IMR-90 (cell line): ENCODE measurements at regions not wholly inside any gene's neighbourhood (a gene's known extent, or its start where the extent isn't known, plus 50 kb on each side); places are given as distances from the start of the nearest gene placed in this dataset.

ENCODE experiments used
- ATAC-seq: fragments of 200-7000 bp; cut with Tn5 transposase; 2 replicates; pipeline ENCODE4 v1.9.1; 2020; ENCODE audit warnings: low read depth, mild to moderate bottlenecking, moderate library complexity
- BruUV-seq: library from RNA; stranded (reverse); fragments of 400-500 nt; replicated peaks from 2 replicates; lab custom pipeline; 2021; lab: Mats Ljungman, UMichigan
- CTCF ChIA-PET: fragments of 300-600 bp; formaldehyde crosslinking; extraction: SDS; loops from one replicate; lab custom pipeline; 2021; ENCODE audit warnings: antibody characterized with exemption; lab: Yijun Ruan, JAX
- POLR2A ChIA-PET: fragments of 300-600 bp; sonication (Branson Sonifier 250); formaldehyde crosslinking; loops from one replicate; lab custom pipeline; 2022; ENCODE audit warnings: antibody characterized with exemption; ENCODE audit not compliant: unreplicated experiment; lab: Charles Lee
- DNase-seq: peaks from one replicate; pipeline ENCODE4 v3.0.0; 2013
- H2AFZ ChIP-seq: replicated peaks from 2 replicates; pipeline ENCODE3; 2013; ENCODE audit warnings: low read length, mild to moderate bottlenecking; ENCODE audit not compliant: poor library complexity
- H2AK5ac ChIP-seq: 2 replicates; pipeline ENCODE4 v1.6.1; 2013; ENCODE audit warnings: low read depth, low read length, inconsistent platforms
- H2AK9ac ChIP-seq: replicated peaks from 2 replicates; pipeline ENCODE3; 2013; ENCODE audit warnings: mild to moderate bottlenecking, low read depth, low read length, moderate library complexity; ENCODE audit not compliant: poor library complexity
- H2BK120ac ChIP-seq: 2 replicates; pipeline ENCODE4 v1.6.1; 2013; ENCODE audit warnings: low read depth, low read length, inconsistent platforms
- H2BK15ac ChIP-seq: 3 replicates; pipeline ENCODE4 v1.6.1; 2013; ENCODE audit warnings: low read depth, low read length, inconsistent platforms
- H2BK20ac ChIP-seq: 2 replicates; pipeline ENCODE4 v1.6.1; 2013; ENCODE audit warnings: low read depth, mild to moderate bottlenecking, inconsistent platforms, low read length, moderate library complexity
- H2BK5ac ChIP-seq: 2 replicates; pipeline ENCODE4 v1.6.1; 2013; ENCODE audit warnings: mild to moderate bottlenecking, low read depth, low read length, inconsistent platforms; ENCODE audit not compliant: poor library complexity, severe bottlenecking
- H3K14ac ChIP-seq: replicated peaks from 2 replicates; pipeline ENCODE4 v1.6.1; 2013; ENCODE audit warnings: low read depth, low read length, inconsistent platforms
- H3K18ac ChIP-seq: 2 replicates; pipeline ENCODE4 v1.6.1; 2013; ENCODE audit warnings: low read depth, low read length, control low read depth
- H3K23ac ChIP-seq: 2 replicates; pipeline ENCODE4 v1.6.1; 2013; ENCODE audit warnings: low read depth, low read length, inconsistent platforms
- H3K27ac ChIP-seq: 2 replicates; pipeline ENCODE4 v1.5.1; 2013; ENCODE audit warnings: mild to moderate bottlenecking, control low read depth, low read length; ENCODE audit not compliant: insufficient read depth
- H3K27me3 ChIP-seq: 2 replicates; pipeline ENCODE4 v1.6.1; 2013; ENCODE audit warnings: low read length; ENCODE audit not compliant: control insufficient read depth, insufficient read depth
- H3K36me3 ChIP-seq: 2 replicates; pipeline ENCODE4 v1.6.1; 2013; ENCODE audit warnings: low read length, mixed read lengths; ENCODE audit not compliant: control insufficient read depth, insufficient read depth
- H3K4ac ChIP-seq: 2 replicates; pipeline ENCODE4 v1.6.1; 2013; ENCODE audit warnings: low read depth, low read length, inconsistent platforms
- H3K4me1 ChIP-seq: 2 replicates; pipeline ENCODE4 v1.6.1; 2013; ENCODE audit warnings: low read length, mixed read lengths; ENCODE audit not compliant: control insufficient read depth, insufficient read depth
- H3K4me2 ChIP-seq: 2 replicates; pipeline ENCODE4 v1.6.1; 2013; ENCODE audit warnings: low read depth, mild to moderate bottlenecking, control low read depth, low read length, moderate library complexity
- H3K4me3 ChIP-seq: 2 replicates; pipeline ENCODE4 v1.5.1; 2013; ENCODE audit warnings: low read depth, mild to moderate bottlenecking, control low read depth, low read length, moderate library complexity; ENCODE audit not compliant: insufficient read depth
- H3K56ac ChIP-seq: 2 replicates; pipeline ENCODE4 v1.6.1; 2013; ENCODE audit warnings: low read length, inconsistent platforms; ENCODE audit not compliant: insufficient read depth; ENCODE audit errors: extremely low read depth
- H3K79me1 ChIP-seq, 2 experiments: 2 replicates each; pipeline ENCODE4 v1.6.1; 2013; ENCODE audit warnings: low read length in 2 of 2, inconsistent platforms in 1 of 2, low read depth in 1 of 2
- H3K9ac ChIP-seq: 2 replicates; pipeline ENCODE4 v1.6.1; 2013; ENCODE audit warnings: low read depth, low read length, control low read depth
- H3K9me1 ChIP-seq: 2 replicates; pipeline ENCODE4 v1.6.1; 2013; ENCODE audit warnings: low read length, inconsistent platforms; ENCODE audit not compliant: insufficient read depth
- H3K9me3 ChIP-seq: 2 replicates; pipeline ENCODE4 v1.6.1; 2013; ENCODE audit warnings: low read length; ENCODE audit not compliant: control insufficient read depth, insufficient read depth
- H4K20me1 ChIP-seq: 2 replicates; pipeline ENCODE4 v1.6.1; 2013; ENCODE audit warnings: low read length, inconsistent platforms; ENCODE audit not compliant: insufficient read depth
- H4K5ac ChIP-seq: 2 replicates; pipeline ENCODE4 v1.6.1; 2013; ENCODE audit warnings: mild to moderate bottlenecking, low read depth, low read length, control low read depth
- H4K8ac ChIP-seq, 2 experiments: 2 replicates each; pipeline ENCODE4 v1.6.1; 2013; ENCODE audit warnings: low read depth in 2 of 2, low read length in 2 of 2, control low read depth in 1 of 2, inconsistent platforms in 1 of 2
- H4K91ac ChIP-seq: 2 replicates; pipeline ENCODE4 v1.6.1; 2013; ENCODE audit warnings: low read depth, low read length, inconsistent platforms; ENCODE audit not compliant: insufficient read depth
- BHLHE40 ChIP-seq: fragments of 150-350 bp; IDR thresholded peaks from 2 replicates; pipeline ENCODE4 v1.6.1; 2016; ENCODE audit warnings: mild to moderate bottlenecking, low read depth, low read length
- CEBPB ChIP-seq: IDR thresholded peaks from 2 replicates; pipeline ENCODE4 v1.6.1; 2012; ENCODE audit warnings: low read depth, low read length, improper control_type of control experiment
- CHD1 ChIP-seq: IDR thresholded peaks from 2 replicates; pipeline ENCODE4 v1.6.1; 2012; ENCODE audit warnings: low read depth, low read length, improper control_type of control experiment
- FOS ChIP-seq: fragments of 150-350 bp; IDR thresholded peaks from 2 replicates; pipeline ENCODE4 v1.6.1; 2016; ENCODE audit warnings: low read depth, low read length
- MAFK ChIP-seq: IDR thresholded peaks from 2 replicates; pipeline ENCODE4 v1.6.1; 2012; ENCODE audit warnings: low read depth, low read length, improper control_type of control experiment
- WGBS, 2 experiments: methylation state at CpG; one replicate each; pipeline versions ENCODE4 v1.1.5 to v1.1.7; 2013; ENCODE audit warnings: missing lambda C conversion rate in 2 of 2; ENCODE audit not compliant: insufficient read length in 1 of 2; ENCODE audit errors: extremely low coverage in 2 of 2; 5-methylcytosine and 5-hydroxymethylcytosine counted together
- dilution Hi-C: fragments of 300-500 bp; cut with HindIII; formaldehyde crosslinking; loops from one replicate; pipeline ENCODE4 v1.14.3; 2018; ENCODE audit warnings: low sequenced_read_pairs; ENCODE audit not compliant: unreplicated experiment
- in situ Hi-C: fragments of 300-500 bp; cut with MboI; formaldehyde crosslinking; loops from 3 replicates; pipeline ENCODE4 v1.14.3; 2019; ENCODE audit warnings: low sequenced_read_pairs, inconsistent platforms, mixed read lengths
- intact Hi-C: fragments of 100-400 bp; cut with micrococcal nuclease; formaldehyde crosslinking; loops from 2 replicates; pipeline ENCODE4 v1.10.0; 2022
- TF ChIP-seq, protein P1 (sequence below): fragments of 150-350 bp; IDR thresholded peaks from 2 replicates; pipeline ENCODE4 v1.6.1; 2017; ENCODE audit warnings: mild to moderate bottlenecking, antibody characterized with exemption, low read length, low read depth

- no CpG with 5 or more reads among the region's 1 CpG for WGBS, 2 experiments
- TF ChIP-seq FOS: no peak
- TF ChIP-seq BHLHE40: no peak
- TF ChIP-seq CHD1: no peak
- no peak for TF ChIP-seq CEBPB
- TF ChIP-seq MAFK: no peak
- TF ChIP-seq, protein P1, sequence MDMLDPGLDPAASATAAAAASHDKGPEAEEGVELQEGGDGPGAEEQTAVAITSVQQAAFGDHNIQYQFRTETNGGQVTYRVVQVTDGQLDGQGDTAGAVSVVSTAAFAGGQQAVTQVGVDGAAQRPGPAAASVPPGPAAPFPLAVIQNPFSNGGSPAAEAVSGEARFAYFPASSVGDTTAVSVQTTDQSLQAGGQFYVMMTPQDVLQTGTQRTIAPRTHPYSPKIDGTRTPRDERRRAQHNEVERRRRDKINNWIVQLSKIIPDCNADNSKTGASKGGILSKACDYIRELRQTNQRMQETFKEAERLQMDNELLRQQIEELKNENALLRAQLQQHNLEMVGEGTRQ: no peak
- no peaks in the 10 kb centered on the region for H3K9me1 ChIP-seq
- CTCF ChIA-PET: no interaction called here
- H2AFZ ChIP-seq: no peak overlapping the region
- intact Hi-C loops (no loop called here), in situ Hi-C loops (no loop called here), dilution Hi-C loops (no loop called here)
- H3K4me2 ChIP-seq: no peak overlapping the region
- no peak overlapping the region for H3K4me3 ChIP-seq
- no peak overlapping the region for H4K5ac ChIP-seq
- no peak overlapping the region for H4K91ac ChIP-seq
- H2BK15ac ChIP-seq: no peak overlapping the region
- H3K27ac ChIP-seq: no peak overlapping the region
- H3K56ac ChIP-seq: no peak overlapping the region
- H3K27me3 ChIP-seq: no peaks in the 10 kb centered on the region
- peaks cover 10% of the 10 kb centered on the region for H3K9me3 ChIP-seq
- no peak overlapping the region for H2BK20ac ChIP-seq
- POLR2A ChIA-PET: no interaction called here
- no peak overlapping the region for H2BK5ac ChIP-seq
- DNase-seq (no peak), ATAC-seq (no peak)
- H2BK120ac ChIP-seq: no peak overlapping the region
- H3K4me1 ChIP-seq: no peaks in the 10 kb centered on the region
- H3K36me3 ChIP-seq: no peaks in the 10 kb centered on the region
- H3K23ac ChIP-seq: no peak overlapping the region
- BruUV-seq: no TSS peak
- no peak overlapping the region for H3K4ac ChIP-seq
- H4K8ac ChIP-seq: no peak overlapping the region
- no peaks in the 10 kb centered on the region for H4K20me1 ChIP-seq
- no peak overlapping the region for H2AK9ac ChIP-seq
- no peak overlapping the region for H3K14ac ChIP-seq
- no peak overlapping the region for H3K9ac ChIP-seq
- H3K79me1 ChIP-seq: no peaks in the 10 kb centered on the region
- H2AK5ac ChIP-seq: no peak overlapping the region
- H3K18ac ChIP-seq: no peak overlapping the region
Measured at GRCh38 chr1:175245324-175245723, 52.7 kb upstream of the KIAA0040 start.
